ENCODE measurements at regions not wholly inside any gene's neighbourhood (a gene's known extent, or its start where the extent isn't known, plus 50 kb on each side); places are given as distances from the start of the nearest gene placed in this dataset.

DNA sequence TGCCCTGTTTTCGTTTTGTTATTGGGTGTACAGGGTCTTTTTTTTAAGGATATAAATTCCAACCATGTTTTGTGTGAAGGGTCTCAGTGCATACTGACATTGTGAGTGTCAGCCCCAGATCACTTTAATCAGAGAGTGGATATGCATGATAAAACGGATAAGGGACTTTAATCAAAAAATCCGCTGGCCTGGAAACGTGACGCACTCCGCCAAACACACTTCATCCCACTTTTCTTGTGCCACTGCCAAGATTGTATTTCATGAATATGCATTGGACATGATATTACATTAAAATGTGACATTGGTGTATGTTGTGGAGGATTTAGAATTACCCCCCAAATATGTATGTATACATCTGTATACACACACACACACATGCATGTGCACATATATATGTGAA is 273.1 kb downstream of the VRK1 start:
- POLR2A ChIA-PET, result no interaction called here

GRCh38 chr14:97071177-97071576 is 274.0 kb downstream of the VRK1 start:
- no peak overlapping the region for H3K27ac ChIP-seq (ENCODE audit: extremely low read depth, low read depth, low read length)
- ChIA-PET CTCF (interaction anchor here (0.6 to 0.7 kb wide), 3 partner anchors 16 to 695 kb away, joined by 4 read pairs; no protein-coding TSS in a partner anchor), POLR2A (no interaction called here)
- no peaks in the 10 kb centered on the region for H3K9me3 ChIP-seq (ENCODE audit: control insufficient read depth, insufficient read depth, low read depth, low read length)
- no peaks in the 10 kb centered on the region for H3K36me3 ChIP-seq (ENCODE audit: control insufficient read depth in 2 of 2, insufficient read depth in 1 of 2, low read length in 2 of 2)
- H3K4me1 ChIP-seq (ENCODE audit: control insufficient read depth, insufficient read depth, low read length), result no peaks in the 10 kb centered on the region
- no peak overlapping the region for H3K4me3 ChIP-seq (ENCODE audit: low read depth, low read length)
- TF ChIP-seq ZNF169 (tag by site-specific recombination; IDR thresholded peaks at IDR 0.05) (no peak), ZSCAN16 (tag by site-specific recombination; IDR thresholded peaks at IDR 0.05) (no peak)
- TF ChIP-seq, protein P1, sequence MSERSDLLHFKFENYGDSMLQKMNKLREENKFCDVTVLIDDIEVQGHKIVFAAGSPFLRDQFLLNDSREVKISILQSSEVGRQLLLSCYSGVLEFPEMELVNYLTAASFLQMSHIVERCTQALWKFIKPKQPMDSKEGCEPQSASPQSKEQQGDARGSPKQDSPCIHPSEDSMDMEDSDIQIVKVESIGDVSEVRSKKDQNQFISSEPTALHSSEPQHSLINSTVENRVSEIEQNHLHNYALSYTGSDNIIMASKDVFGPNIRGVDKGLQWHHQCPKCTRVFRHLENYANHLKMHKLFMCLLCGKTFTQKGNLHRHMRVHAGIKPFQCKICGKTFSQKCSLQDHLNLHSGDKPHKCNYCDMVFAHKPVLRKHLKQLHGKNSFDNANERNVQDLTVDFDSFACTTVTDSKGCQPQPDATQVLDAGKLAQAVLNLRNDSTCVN (tag by site-specific recombination; optimal IDR thresholded peaks at IDR 0.05), result no peak

More for the DNA sequence above, 273.1 kb downstream of the VRK1 start:
- H3K4me3 ChIP-seq (ENCODE audit: low read depth, low read length), result no peak overlapping the region
- no peaks in the 10 kb centered on the region for H3K4me1 ChIP-seq (ENCODE audit: control insufficient read depth, insufficient read depth, low read length)
- no peak for TF ChIP-seq GLIS2 (tag by site-specific recombination; IDR thresholded peaks at IDR 0.05)
- TF ChIP-seq ZNF776 (tag by site-specific recombination; IDR thresholded peaks at IDR 0.05; ENCODE audit: borderline replicate concordance), result no peak
- TF ChIP-seq OSR2 (tag by site-specific recombination; IDR thresholded peaks at IDR 0.05), result no peak
- no peaks in the 10 kb centered on the region for H3K9me3 ChIP-seq (ENCODE audit: control insufficient read depth, insufficient read depth, low read depth, low read length)
- CTCF ChIA-PET, result interaction anchor here (0.7 kb wide), 1 partner anchor 218 kb away, joined by 4 read pairs; no protein-coding TSS in a partner anchor
- no peaks in the 10 kb centered on the region for H3K36me3 ChIP-seq (ENCODE audit: control insufficient read depth in 2 of 2, insufficient read depth in 1 of 2, low read length in 2 of 2)
- no peak overlapping the region for H3K27ac ChIP-seq (ENCODE audit: extremely low read depth, low read depth, low read length)

DNA sequence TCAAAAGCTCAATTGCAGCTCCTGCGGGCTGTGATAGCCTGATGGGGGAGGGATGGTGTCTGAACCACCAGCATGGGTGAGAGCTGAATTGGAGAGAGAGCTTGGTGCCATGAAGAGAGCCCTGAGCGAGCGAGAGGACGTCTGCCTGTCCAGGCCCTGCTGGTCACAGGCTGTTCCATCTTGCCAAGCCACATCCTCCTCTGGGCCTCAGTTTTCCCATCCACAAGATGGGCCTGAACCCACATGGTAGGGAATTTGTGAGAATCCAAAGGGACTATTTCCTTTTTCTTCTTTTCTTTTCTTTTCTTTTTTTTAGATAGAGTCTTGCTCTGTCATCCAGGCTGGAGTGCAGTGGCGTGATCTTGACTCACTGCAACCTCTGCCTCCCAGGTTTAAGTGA is 276.4 kb downstream of the VRK1 start:
- no peak overlapping the region for H3K4me3 ChIP-seq (ENCODE audit: low read depth, low read length)

GRCh38 chr14:97074456-97074855 is 277.3 kb downstream of the VRK1 start:
- TF ChIP-seq ZNF639 (tag by site-specific recombination; IDR thresholded peaks at IDR 0.05), result no peak
- no peak for TF ChIP-seq ZNF184 (tag by site-specific recombination; IDR thresholded peaks at IDR 0.05)
- no peak for TF ChIP-seq ZNF423 (tag by site-specific recombination; IDR thresholded peaks at IDR 0.05)
- ChIA-PET POLR2A (no interaction called here), CTCF (no interaction called here)
- no peak overlapping the region for H3K27ac ChIP-seq (ENCODE audit: extremely low read depth, low read depth, low read length)
- H3K4me1 ChIP-seq (ENCODE audit: control insufficient read depth, insufficient read depth, low read length), result peaks cover 3% of the 10 kb centered on the region; the same call in 1 of the 2 replicates
- H3K9me3 ChIP-seq (ENCODE audit: control insufficient read depth, insufficient read depth, low read depth, low read length), result no peaks in the 10 kb centered on the region
- H3K4me3 ChIP-seq (ENCODE audit: low read depth, low read length), result no peak overlapping the region
- H3K36me3 ChIP-seq (ENCODE audit: control insufficient read depth in 2 of 2, insufficient read depth in 1 of 2, low read length in 2 of 2), result no peaks in the 10 kb centered on the region

More for the DNA sequence above, 276.4 kb downstream of the VRK1 start:
- ChIA-PET CTCF (no interaction called here), POLR2A (no interaction called here)
- TF ChIP-seq ZNF214 (tag by site-specific recombination; IDR thresholded peaks at IDR 0.05; ENCODE audit: borderline replicate concordance), result no peak
- TF ChIP-seq ZSCAN23 (tag by site-specific recombination; IDR thresholded peaks at IDR 0.05), result no peak
- no peak for TF ChIP-seq ZNF133 (tag by site-specific recombination; IDR thresholded peaks at IDR 0.05)
- no peaks in the 10 kb centered on the region for H3K9me3 ChIP-seq (ENCODE audit: control insufficient read depth, insufficient read depth, low read depth, low read length)
- no peaks in the 10 kb centered on the region for H3K36me3 ChIP-seq (ENCODE audit: control insufficient read depth in 2 of 2, insufficient read depth in 1 of 2, low read length in 2 of 2)
- peaks cover 3% of the 10 kb centered on the region; the same call in 1 of the 2 replicates for H3K4me1 ChIP-seq (ENCODE audit: control insufficient read depth, insufficient read depth, low read length)
- no peak overlapping the region for H3K27ac ChIP-seq (ENCODE audit: extremely low read depth, low read depth, low read length)

- peaks cover 3% of the 10 kb centered on the region; the same call in 1 of the 2 replicates for H3K4me1 ChIP-seq (ENCODE audit: control insufficient read depth, insufficient read depth, low read length)
- H3K36me3 ChIP-seq (ENCODE audit: control insufficient read depth in 2 of 2, insufficient read depth in 1 of 2, low read length in 2 of 2), result no peaks in the 10 kb centered on the region
- CTCF ChIA-PET, result no interaction called here
- no peak for TF ChIP-seq ZBTB7A (tag by site-specific recombination; IDR thresholded peaks at IDR 0.05; ENCODE audit: low read depth)
- TF ChIP-seq ZNF561 (tag by site-specific recombination; IDR thresholded peaks at IDR 0.05; ENCODE audit: borderline replicate concordance), result no peak
- no peak for TF ChIP-seq ELK4 (IDR thresholded peaks at IDR 0.05; ENCODE audit: borderline replicate concordance, low read depth, low read length)
- TF ChIP-seq ZNF311 (tag by site-specific recombination; IDR thresholded peaks at IDR 0.05; ENCODE audit: borderline replicate concordance), result no peak
- TF ChIP-seq PRDM10 (tag by site-specific recombination; IDR thresholded peaks at IDR 0.05), result no peak
- no peak for TF ChIP-seq TCF7L2 (IDR thresholded peaks at IDR 0.05; ENCODE audit: borderline replicate concordance, low read depth, low read length)
- no peak for TF ChIP-seq OSR2 (tag by site-specific recombination; IDR thresholded peaks at IDR 0.05)
Measured at GRCh38 chr14:97074856-97075255, 277.7 kb downstream of the VRK1 start.

More at GRCh38 chr14:97074856-97075255, 277.7 kb downstream of the VRK1 start:
- no peaks in the 10 kb centered on the region for H3K9me3 ChIP-seq (ENCODE audit: control insufficient read depth, insufficient read depth, low read depth, low read length)
- POLR2A ChIA-PET, result no interaction called here
- no peak overlapping the region for H3K4me3 ChIP-seq (ENCODE audit: low read depth, low read length)
- no peak overlapping the region for H3K27ac ChIP-seq (ENCODE audit: extremely low read depth, low read depth, low read length)
